NCI-H2107 treated with DMSO at 0.1 percent for 48 hours (cell line): ENCODE measurements at regions not wholly inside any gene's neighbourhood (a gene's known extent, or its start where the extent isn't known, plus 50 kb on each side); places are given as distances from the start of the nearest gene placed in this dataset.

Experiments used
- DNase-seq: peaks from one replicate; lab custom pipeline; 2025; ENCODE audit not compliant: unreplicated experiment; lab: John Stamatoyannopoulos, UW

- DNase-seq: no peak
These were observed 131.6 kb upstream of the NUDT7 start for GRCh38 chr16:77590707-77591106.

- no peak for DNase-seq
These were observed 131.0 kb upstream of the NUDT7 start for GRCh38 chr16:77591347-77591746.

- no peak for DNase-seq
These were observed 130.3 kb upstream of the NUDT7 start for GRCh38 chr16:77592021-77592420.

GRCh38 chr16:77594057-77594456 lies 128.3 kb upstream of the NUDT7 start:
- no peak for DNase-seq

GRCh38 chr16:77594799-77595596 lies 127.3 kb upstream of the NUDT7 start:
- no peak for DNase-seq

- no peak for DNase-seq
These were observed 126.1 kb upstream of the NUDT7 start for GRCh38 chr16:77596261-77596660.

GRCh38 chr16:77599793-77600415 lies 122.4 kb upstream of the NUDT7 start:
- no peak for DNase-seq

- DNase-seq: no peak
These were observed 121.8 kb upstream of the NUDT7 start for GRCh38 chr16:77600555-77600954.

- no peak for DNase-seq
These were observed 118.7 kb upstream of the NUDT7 start for GRCh38 chr16:77603656-77604055.

- DNase-seq: no peak
These were observed 111.8 kb upstream of the NUDT7 start for GRCh38 chr16:77610496-77610895.

- no peak for DNase-seq
These were observed 110.9 kb upstream of the NUDT7 start for GRCh38 chr16:77611386-77611785.

- no peak for DNase-seq
These were observed 109.7 kb upstream of the NUDT7 start for GRCh38 chr16:77612596-77612995.

- no peak for DNase-seq
These were observed 109.2 kb upstream of the NUDT7 start for GRCh38 chr16:77613095-77613494.

- no peak for DNase-seq
These were observed 104.8 kb upstream of the NUDT7 start for GRCh38 chr16:77617553-77617952.

- DNase-seq: no peak
These were observed 104.3 kb upstream of the NUDT7 start for GRCh38 chr16:77617996-77618395.

- DNase-seq: no peak
These were observed 103.4 kb upstream of the NUDT7 start for GRCh38 chr16:77618951-77619350.

- DNase-seq: no peak
These were observed 98.2 kb upstream of the NUDT7 start for GRCh38 chr16:77624085-77624484.

- DNase-seq: no peak
These were observed 85.7 kb upstream of the NUDT7 start for GRCh38 chr16:77636615-77637014.

- no peak for DNase-seq
These were observed 84.4 kb upstream of the NUDT7 start for GRCh38 chr16:77637940-77638339.

- no peak for DNase-seq
These were observed 79.1 kb upstream of the NUDT7 start for GRCh38 chr16:77643176-77643575.

- DNase-seq: no peak
These were observed 76.5 kb upstream of the NUDT7 start for GRCh38 chr16:77645764-77646163.

GRCh38 chr16:77647726-77648125 lies 74.6 kb upstream of the NUDT7 start:
- DNase-seq: no peak

- no peak for DNase-seq
These were observed 71.6 kb upstream of the NUDT7 start for GRCh38 chr16:77650761-77651160.
